GM23248 (cell line): ENCODE measurements at regions not wholly inside any gene's neighbourhood (a gene's known extent, or its start where the extent isn't known, plus 50 kb on each side); places are given as distances from the start of the nearest gene placed in this dataset.
A peak's percentile ranks its signal among the peaks of the same experiment; 100 is the strongest.

ENCODE experiments used
- DNase-seq: peaks from one replicate; pipeline ENCODE4 v3.0.0-alpha.2; 2015
- H2AFZ ChIP-seq: fragments of 200-600 bp; sonication (generic); 2 replicates; pipeline ENCODE4 v1.6.1; 2016; ENCODE audit warnings: antibody characterized with exemption
- H3F3A ChIP-seq: fragments of 200-600 bp; sonication (generic); 2 replicates; pipeline ENCODE4 v1.6.1; 2016; ENCODE audit warnings: mild to moderate bottlenecking, antibody characterized with exemption, mixed run types; ENCODE audit not compliant: insufficient read depth
- H3K27ac ChIP-seq: fragments of 200-600 bp; sonication (generic); 2 replicates; pipeline ENCODE4 v1.5.1; 2016; ENCODE audit warnings: mild to moderate bottlenecking
- H3K27me3 ChIP-seq: fragments of 200-600 bp; sonication (generic); replicated peaks from 2 replicates; pipeline ENCODE4 v1.6.1; 2016; ENCODE audit warnings: mild to moderate bottlenecking; ENCODE audit not compliant: insufficient read depth
- H3K36me3 ChIP-seq: fragments of 200-600 bp; sonication (generic); 2 replicates; pipeline ENCODE4 v1.6.1; 2016; ENCODE audit warnings: low read depth, mild to moderate bottlenecking
- H3K4me1 ChIP-seq: fragments of 200-600 bp; sonication (generic); 2 replicates; pipeline ENCODE4 v1.6.1; 2016; ENCODE audit warnings: mild to moderate bottlenecking; ENCODE audit not compliant: insufficient read depth
- H3K4me2 ChIP-seq: fragments of 200-600 bp; sonication (generic); one replicate; pipeline ENCODE4 v1.6.1; 2016; ENCODE audit warnings: mild to moderate bottlenecking; ENCODE audit not compliant: unreplicated experiment
- H3K4me3 ChIP-seq: fragments of 200-600 bp; sonication (generic); 2 replicates; pipeline ENCODE4 v1.5.1; 2016; ENCODE audit warnings: mild to moderate bottlenecking
- H3K79me2 ChIP-seq: fragments of 200-600 bp; sonication (generic); 2 replicates; pipeline ENCODE4 v1.6.1; 2016; ENCODE audit warnings: mild to moderate bottlenecking; ENCODE audit not compliant: insufficient read depth
- H3K9ac ChIP-seq: fragments of 200-600 bp; sonication (generic); 2 replicates; pipeline ENCODE4 v1.6.1; 2016; ENCODE audit warnings: mild to moderate bottlenecking
- H3K9me2 ChIP-seq: fragments of 200-600 bp; sonication (generic); 2 replicates; pipeline ENCODE4 v1.6.1; 2016; ENCODE audit warnings: mixed run types, mild to moderate bottlenecking, moderate library complexity; ENCODE audit not compliant: insufficient read depth
- H3K9me3 ChIP-seq: fragments of 200-600 bp; sonication (generic); one replicate; pipeline ENCODE4 v1.6.1; 2017; ENCODE audit warnings: low read depth
- H4K20me1 ChIP-seq: fragments of 200-600 bp; sonication (generic); 2 replicates; pipeline ENCODE4 v1.6.0; 2016; ENCODE audit not compliant: insufficient read depth
- EZH2 ChIP-seq: fragments of 200-600 bp; sonication (generic); IDR thresholded peaks from 2 replicates; pipeline ENCODE4 v1.6.1; 2018; ENCODE audit warnings: antibody characterized with exemption, mild to moderate bottlenecking; ENCODE audit not compliant: insufficient read depth, poor library complexity, severe bottlenecking
- EZH2phosphoT487 ChIP-seq: fragments of 200-600 bp; sonication (generic); IDR thresholded peaks from 2 replicates; pipeline ENCODE4 v1.6.1; 2018; ENCODE audit warnings: antibody characterized with exemption, moderate library complexity, mild to moderate bottlenecking, low read depth; ENCODE audit not compliant: insufficient read depth
- WGBS, 2 experiments: methylation state at CpG; one replicate each; pipeline ENCODE4 v1.1.6; 2015 to 2017; ENCODE audit warnings: low lambda C conversion rate in 2 of 2, low coverage in 1 of 2; ENCODE audit errors: missing lambda C conversion rate in 2 of 2; 5-methylcytosine and 5-hydroxymethylcytosine counted together
- in situ Hi-C: fragments of 300-500 bp; cut with MboI; formaldehyde crosslinking; loops from 2 replicates; pipeline ENCODE4 v1.15.0; 2020

DNA sequence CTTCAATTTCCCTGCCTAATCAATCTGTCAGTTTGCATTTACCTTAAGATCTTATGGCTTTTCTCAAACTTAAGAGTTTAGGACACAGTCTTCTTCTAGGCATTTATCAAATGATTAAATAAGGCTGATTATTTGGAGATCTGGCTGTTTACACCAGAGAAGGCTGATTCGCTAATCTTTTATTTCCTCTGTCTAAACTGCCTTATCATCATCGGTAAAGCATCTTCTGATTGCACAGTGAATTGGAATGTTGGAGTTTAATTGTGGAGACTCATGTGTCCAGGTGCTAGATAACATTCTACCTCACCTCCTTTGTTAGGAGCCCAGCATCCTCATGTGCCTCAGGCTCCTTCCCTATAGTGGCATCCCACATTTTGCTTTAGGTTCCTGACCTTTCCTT is 100.3 kb upstream of the DDIT4L start:
- DNase-seq: peak; percentile 40
- Histone ChIP-seq H3K9me3 (no peaks in the 10 kb centered on the region), H3K79me2 (no peaks in the 10 kb centered on the region), H3K9me2 (no peaks in the 10 kb centered on the region), H3K27me3 (no peaks in the 10 kb centered on the region), H3K4me1 (peaks cover 48% of the 10 kb centered on the region), H3K9ac (no peak overlapping the region), H3K36me3 (no peaks in the 10 kb centered on the region), H3K4me2 (peak overlapping the region; percentile 51), H4K20me1 (no peaks in the 10 kb centered on the region), H3K4me3 (no peak overlapping the region), H3F3A (peaks cover 41% of the 10 kb centered on the region), H2AFZ (peak overlapping the region; percentile 26; the same call in 1 of the 2 replicates), H3K27ac (peak overlapping the region; percentile 80)
- no peak for TF ChIP-seq EZH2phosphoT487
- no peak for TF ChIP-seq EZH2
- in situ Hi-C loops: no loop called here
- 35% methylated on average over 2 of the region's 2 CpGs for WGBS, 2 experiments

DNA sequence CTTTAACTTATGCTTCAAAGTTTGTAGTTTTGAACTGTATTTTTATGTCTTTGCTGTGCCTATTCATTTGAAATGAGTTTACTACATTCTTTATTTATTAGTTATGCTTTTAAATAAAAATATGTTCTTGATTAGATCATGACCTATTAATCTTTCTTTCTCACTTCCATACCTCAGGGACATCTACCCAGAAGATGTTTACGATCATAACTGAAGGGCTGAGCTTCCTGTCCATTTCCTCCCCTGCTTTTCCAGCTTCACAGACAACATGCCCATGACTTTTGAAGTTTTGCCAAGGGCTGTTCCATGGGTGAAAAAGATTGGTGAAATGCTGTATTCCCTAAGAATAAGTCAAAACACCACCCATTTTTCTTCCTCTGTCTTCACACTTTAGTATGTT is 99.7 kb upstream of the DDIT4L start:
- WGBS, 2 experiments: 0 to 6% methylated on average over 1 of the region's 1 CpG
- Histone ChIP-seq H3K4me2 (peak overlapping the region; percentile 51), H3F3A (peaks cover 41% of the 10 kb centered on the region), H2AFZ (peak overlapping the region; percentile 26; the same call in 1 of the 2 replicates), H3K27ac (peak overlapping the region; percentile 80), H3K4me1 (peaks cover 48% of the 10 kb centered on the region), H3K9me2 (no peaks in the 10 kb centered on the region), H3K79me2 (no peaks in the 10 kb centered on the region), H3K9ac (no peak overlapping the region), H3K9me3 (no peaks in the 10 kb centered on the region), H3K36me3 (no peaks in the 10 kb centered on the region), H4K20me1 (no peaks in the 10 kb centered on the region), H3K27me3 (no peaks in the 10 kb centered on the region), H3K4me3 (no peak overlapping the region)
- in situ Hi-C loops: no loop called here
- peak; percentile 44 for DNase-seq
- TF ChIP-seq EZH2phosphoT487 (no peak), EZH2 (no peak)

DNA sequence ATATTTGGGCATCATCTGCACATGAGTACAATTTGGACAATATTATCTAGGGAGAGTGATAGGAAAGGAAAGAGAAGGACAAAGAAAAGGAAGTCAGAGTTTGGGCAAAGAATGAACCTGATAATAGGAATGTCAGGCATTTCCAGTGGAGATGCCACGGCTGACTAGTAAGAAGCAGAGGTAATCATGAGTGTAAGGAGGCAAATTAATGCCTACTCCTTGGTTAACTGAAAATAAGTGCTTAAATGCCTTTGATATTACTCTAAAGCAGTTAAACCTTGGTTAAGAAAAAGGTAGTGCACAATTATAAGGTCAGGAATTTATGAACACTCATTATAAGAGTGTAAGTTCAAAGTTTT is 99.2 kb upstream of the DDIT4L start:
- Histone ChIP-seq H3K27ac (peak overlapping the region; percentile 80), H3K4me3 (no peak overlapping the region), H3K4me1 (peaks cover 44% of the 10 kb centered on the region), H3K79me2 (no peaks in the 10 kb centered on the region), H3K9me2 (no peaks in the 10 kb centered on the region), H3K4me2 (peak overlapping the region; percentile 51), H4K20me1 (no peaks in the 10 kb centered on the region), H3K9me3 (no peaks in the 10 kb centered on the region), H3K36me3 (no peaks in the 10 kb centered on the region), H2AFZ (peak overlapping the region; percentile 26; the same call in 1 of the 2 replicates), H3K27me3 (no peaks in the 10 kb centered on the region), H3K9ac (no peak overlapping the region), H3F3A (peaks cover 37% of the 10 kb centered on the region)
- 0 to 4% methylated on average over 1 of the region's 1 CpG for whole genome bisulfite sequencing, 2 experiments
- TF ChIP-seq EZH2 (no peak), EZH2phosphoT487 (no peak)
- peak; percentile 51 for DNase-seq
- in situ Hi-C loops: no loop called here

DNA sequence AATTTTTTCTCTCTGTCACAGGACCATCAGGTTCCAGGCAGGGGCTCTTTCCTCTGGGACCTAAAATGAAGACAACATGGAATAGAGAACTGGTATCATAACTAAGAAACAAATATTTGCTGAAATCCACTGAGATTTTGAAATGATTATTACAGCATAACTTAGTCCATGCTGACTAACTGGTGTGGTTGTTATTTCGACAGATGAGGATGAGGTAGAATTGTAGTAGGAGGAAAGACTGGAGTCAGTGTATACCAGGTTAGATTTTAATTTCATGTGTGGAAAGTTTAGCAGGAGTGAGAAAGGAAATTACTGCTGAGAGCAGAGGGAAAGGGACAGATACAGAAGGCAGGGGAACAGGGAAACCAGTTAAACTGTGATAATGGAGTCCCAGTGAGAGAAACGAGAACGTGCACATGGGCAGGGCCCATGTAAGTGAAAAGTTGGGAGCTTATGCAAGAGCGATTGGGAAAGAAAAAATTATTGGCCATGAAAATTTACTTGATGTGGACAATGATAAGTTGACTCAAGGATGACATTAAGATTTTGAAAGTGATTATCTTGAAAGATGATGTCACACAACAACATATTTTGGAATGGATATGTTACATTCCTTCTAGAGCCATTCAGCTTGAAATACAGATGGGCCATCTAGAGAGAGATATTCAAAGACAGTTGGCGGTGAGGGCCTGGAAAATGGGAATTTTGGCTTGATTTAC is 98.7 kb upstream of the DDIT4L start:
- Histone ChIP-seq H3K27me3 (no peaks in the 10 kb centered on the region), H3F3A (peaks cover 31% of the 10 kb centered on the region), H3K4me3 (no peak overlapping the region), H3K4me1 (peaks cover 39% of the 10 kb centered on the region), H3K27ac (peak overlapping the region; percentile 80), H3K79me2 (no peaks in the 10 kb centered on the region), H4K20me1 (no peaks in the 10 kb centered on the region), H3K9ac (0 out of 2 replicates have a peak overlapping the region, but pooled peaks have one; percentile 7), H3K4me2 (peak overlapping the region; percentile 51), H3K36me3 (no peaks in the 10 kb centered on the region), H3K9me2 (no peaks in the 10 kb centered on the region), H2AFZ (peak overlapping the region; percentile 26; the same call in 1 of the 2 replicates), H3K9me3 (no peaks in the 10 kb centered on the region)
- in situ Hi-C loops: no loop called here
- peak; percentile 76 for DNase-seq
- WGBS, 2 experiments: 44 to 47% methylated on average over 5 of the region's 5 CpGs
- no peak for TF ChIP-seq EZH2phosphoT487
- no peak for TF ChIP-seq EZH2
